ENCODE measurements at regions not wholly inside any gene's neighbourhood (a gene's known extent, or its start where the extent isn't known, plus 50 kb on each side); places are given as distances from the start of the nearest gene placed in this dataset.

- no peak overlapping the region for H3K4me3 ChIP-seq
- intact Hi-C loops (cut with DNase I; ENCODE audit: low total_unique reads), result no loop called here
- no peaks in the 10 kb centered on the region for H3K36me3 ChIP-seq
- peaks cover 0 to 10% (median 4%) of the 10 kb centered on the region in 4 donors for H3K9me3 ChIP-seq
- no peak overlapping the region for H3K27ac ChIP-seq
- DNase-seq, result no peak
- no peaks in the 10 kb centered on the region for H3K4me1 ChIP-seq
- H3K27me3 ChIP-seq, result no peaks in the 10 kb centered on the region
- TF ChIP-seq POLR2AphosphoS5 (IDR thresholded peaks at IDR 0.05) (no peak), EP300 (IDR thresholded peaks at IDR 0.05) (no peak), POLR2A (IDR thresholded peaks at IDR 0.05) (no peak)
- TF ChIP-seq, protein P1, sequence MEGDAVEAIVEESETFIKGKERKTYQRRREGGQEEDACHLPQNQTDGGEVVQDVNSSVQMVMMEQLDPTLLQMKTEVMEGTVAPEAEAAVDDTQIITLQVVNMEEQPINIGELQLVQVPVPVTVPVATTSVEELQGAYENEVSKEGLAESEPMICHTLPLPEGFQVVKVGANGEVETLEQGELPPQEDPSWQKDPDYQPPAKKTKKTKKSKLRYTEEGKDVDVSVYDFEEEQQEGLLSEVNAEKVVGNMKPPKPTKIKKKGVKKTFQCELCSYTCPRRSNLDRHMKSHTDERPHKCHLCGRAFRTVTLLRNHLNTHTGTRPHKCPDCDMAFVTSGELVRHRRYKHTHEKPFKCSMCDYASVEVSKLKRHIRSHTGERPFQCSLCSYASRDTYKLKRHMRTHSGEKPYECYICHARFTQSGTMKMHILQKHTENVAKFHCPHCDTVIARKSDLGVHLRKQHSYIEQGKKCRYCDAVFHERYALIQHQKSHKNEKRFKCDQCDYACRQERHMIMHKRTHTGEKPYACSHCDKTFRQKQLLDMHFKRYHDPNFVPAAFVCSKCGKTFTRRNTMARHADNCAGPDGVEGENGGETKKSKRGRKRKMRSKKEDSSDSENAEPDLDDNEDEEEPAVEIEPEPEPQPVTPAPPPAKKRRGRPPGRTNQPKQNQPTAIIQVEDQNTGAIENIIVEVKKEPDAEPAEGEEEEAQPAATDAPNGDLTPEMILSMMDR (IDR thresholded peaks at IDR 0.05), result no peak
Observed at GRCh38 chr4:45102716-45103115, 376.4 kb upstream of the GNPDA2 start.

- WGBS, 5 donors, result 74 to 79% (median 75%) methylated on average over 6 of the region's 6 CpGs
- no peak for DNase-seq
- no peak overlapping the region for H3K27ac ChIP-seq
- H3K9me3 ChIP-seq, result peaks cover 0 to 1% (median 0%) of the 10 kb centered on the region in 4 donors
- intact Hi-C loops (cut with DNase I; ENCODE audit: low total_unique reads), result no loop called here
- H3K4me1 ChIP-seq, result no peaks in the 10 kb centered on the region
- no peaks in the 10 kb centered on the region for H3K27me3 ChIP-seq
- H3K4me3 ChIP-seq, result no peak overlapping the region
- TF ChIP-seq POLR2A (IDR thresholded peaks at IDR 0.05) (no peak), POLR2AphosphoS5 (IDR thresholded peaks at IDR 0.05) (no peak), EP300 (IDR thresholded peaks at IDR 0.05) (no peak)
- TF ChIP-seq, protein P1 (IDR thresholded peaks at IDR 0.05), result no peak
- H3K36me3 ChIP-seq, result no peaks in the 10 kb centered on the region
Observed at GRCh38 chr4:45100956-45101818, 374.8 kb upstream of the GNPDA2 start.

DNA sequence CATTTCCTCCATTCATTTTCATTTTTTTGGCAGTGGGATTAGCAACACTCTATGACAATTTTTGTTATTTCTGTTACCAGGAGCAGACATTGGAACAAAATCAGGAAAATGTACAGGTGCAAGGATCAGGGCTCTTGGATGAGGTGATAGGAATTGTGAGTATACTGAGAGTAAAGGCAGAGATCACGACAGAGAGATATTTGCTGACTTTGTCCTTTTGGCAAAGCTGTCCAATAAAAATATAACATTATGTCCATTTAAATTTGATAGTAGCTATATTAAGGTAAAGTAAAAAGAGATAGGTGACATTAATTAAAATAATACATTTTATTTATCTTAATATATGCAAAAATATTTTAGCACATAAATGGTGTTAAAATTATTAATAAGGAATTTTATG, 373.1 kb upstream of the GNPDA2 start:
- Histone ChIP-seq H3K4me1 (no peaks in the 10 kb centered on the region), H3K36me3 (no peaks in the 10 kb centered on the region), H3K27ac (no peak overlapping the region), H3K27me3 (no peaks in the 10 kb centered on the region), H3K4me3 (no peak overlapping the region), H3K9me3 (no peaks in the 10 kb centered on the region)
- no peak for DNase-seq
- 80 to 91% (median 89%) methylated on average over 1 of the region's 1 CpG for WGBS, 5 donors
- TF ChIP-seq, protein P1 (IDR thresholded peaks at IDR 0.05), result no peak
- TF ChIP-seq POLR2AphosphoS5 (IDR thresholded peaks at IDR 0.05) (no peak), POLR2A (IDR thresholded peaks at IDR 0.05) (no peak), EP300 (IDR thresholded peaks at IDR 0.05) (no peak)
- intact Hi-C loops (cut with DNase I; ENCODE audit: low total_unique reads), result no loop called here

DNA sequence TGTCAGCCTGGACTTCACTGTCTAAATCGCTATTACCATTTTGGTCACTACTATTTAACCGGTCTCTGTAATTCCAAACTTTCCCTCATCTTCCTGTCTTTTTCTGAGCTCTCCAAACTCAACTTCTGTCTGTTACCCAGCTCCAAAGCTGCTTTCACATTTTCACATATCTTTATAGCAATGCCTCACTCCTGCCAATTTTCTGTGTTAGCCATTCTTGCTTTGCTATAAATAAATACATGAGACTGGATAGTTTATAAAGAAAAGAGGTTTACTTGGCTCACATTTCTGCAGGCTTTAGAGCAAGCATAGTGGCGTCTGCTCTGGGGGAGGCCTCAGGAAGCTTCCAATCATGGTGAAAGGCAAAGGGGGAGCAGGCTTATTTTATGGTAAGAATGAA, 368.3 kb upstream of the GNPDA2 start:
- intact Hi-C loops (cut with DNase I; ENCODE audit: low total_unique reads), result no loop called here
- TF ChIP-seq EP300 (IDR thresholded peaks at IDR 0.05) (no peak), POLR2AphosphoS5 (IDR thresholded peaks at IDR 0.05) (no peak)
- no peaks in the 10 kb centered on the region for H3K27me3 ChIP-seq

DNA sequence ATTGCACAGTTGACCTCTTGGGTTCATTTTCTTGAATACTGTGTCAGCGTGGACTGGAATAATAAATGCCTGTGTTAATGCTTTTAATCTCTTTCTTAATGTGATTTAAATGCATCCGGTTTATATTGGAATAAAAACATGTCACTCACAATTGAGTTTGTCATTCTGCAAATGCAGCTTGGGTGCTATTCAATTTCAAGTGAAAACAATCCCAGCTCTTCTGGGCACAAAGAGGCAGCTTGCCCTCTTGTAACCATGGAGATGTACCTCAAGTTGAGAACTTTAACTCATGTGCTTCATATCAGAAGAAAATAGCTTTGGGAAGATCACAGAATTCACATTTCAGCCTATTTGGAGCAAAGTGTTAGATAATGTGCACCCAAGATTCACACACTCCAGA, 355.7 kb upstream of the GNPDA2 start:
- Histone ChIP-seq H3K4me3 (no peak overlapping the region), H3K4me1 (no peaks in the 10 kb centered on the region), H3K36me3 (no peaks in the 10 kb centered on the region), H3K9me3 (no peaks in the 10 kb centered on the region), H3K27ac (no peak overlapping the region), H3K27me3 (no peaks in the 10 kb centered on the region)
- 60 to 76% (median 72%) methylated on average over 2 of the region's 2 CpGs for WGBS, 5 donors
- intact Hi-C loops (cut with DNase I; ENCODE audit: low total_unique reads), result no loop called here
- no peak for TF ChIP-seq EP300 (IDR thresholded peaks at IDR 0.05)
- TF ChIP-seq POLR2AphosphoS5 (IDR thresholded peaks at IDR 0.05), result no peak
- no peak for TF ChIP-seq POLR2A (IDR thresholded peaks at IDR 0.05)
- TF ChIP-seq, protein P1 (IDR thresholded peaks at IDR 0.05), result no peak
- no peak for DNase-seq

More for the DNA sequence above, 368.3 kb upstream of the GNPDA2 start:
- Histone ChIP-seq H3K4me3 (no peak overlapping the region), H3K9me3 (peaks cover 9 to 18% (median 14%) of the 10 kb centered on the region in 4 donors), H3K4me1 (no peaks in the 10 kb centered on the region), H3K27ac (no peak overlapping the region), H3K36me3 (no peaks in the 10 kb centered on the region)
- WGBS, 5 donors, result 71 to 79% (median 74%) methylated on average over 3 of the region's 3 CpGs
- no peak for DNase-seq

All from stomach (tissue), 8 donors.